OCI-LY7 (cell line): ENCODE measurements at regions not wholly inside any gene's neighbourhood (a gene's known extent, or its start where the extent isn't known, plus 50 kb on each side); places are given as distances from the start of the nearest gene placed in this dataset.

Experiments
- BruUV-seq: library from RNA; stranded (reverse); fragments of 400-500 nt; replicated peaks from 2 replicates; lab custom pipeline; 2021; lab: Mats Ljungman, UMichigan
- CTCF ChIA-PET: fragments of 300-600 bp; sonication (Branson Sonifier 250); formaldehyde crosslinking; loops from one replicate; lab custom pipeline; 2022; ENCODE audit warnings: antibody characterized with exemption; ENCODE audit not compliant: unreplicated experiment; lab: Charles Lee
- POLR2A ChIA-PET: fragments of 300-600 bp; sonication (Branson Sonifier 250); formaldehyde crosslinking; loops from one replicate; lab custom pipeline; 2022; ENCODE audit warnings: antibody characterized with exemption; lab: Charles Lee
- DNase-seq: peaks from one replicate; pipeline ENCODE4 v3.0.0-alpha.2; 2015; ENCODE audit warnings: low spot score
- H2AFZ ChIP-seq: fragments of 200-600 bp; sonication (generic), shearing (Covaris generic); 2 replicates; pipeline ENCODE4 v1.6.1; 2014; ENCODE audit warnings: mild to moderate bottlenecking, antibody characterized with exemption, low read length, moderate library complexity
- H3K27ac ChIP-seq: fragments of 200-600 bp; sonication (generic); 2 replicates; pipeline ENCODE4 v1.5.1; 2014; ENCODE audit warnings: mixed run types, low read depth, mild to moderate bottlenecking, moderate library complexity, low read length, inconsistent platforms; ENCODE audit not compliant: poor library complexity, severe bottlenecking
- H3K36me3 ChIP-seq: fragments of 200-600 bp; sonication (generic); 2 replicates; pipeline ENCODE4 v1.6.1; 2014; ENCODE audit warnings: mild to moderate bottlenecking, antibody characterized with exemption, low read length, moderate library complexity, mixed read lengths; ENCODE audit not compliant: insufficient read depth
- H3K4me1 ChIP-seq: fragments of 200-600 bp; sonication (generic); 2 replicates; pipeline ENCODE4 v1.5.1; 2014; ENCODE audit warnings: mild to moderate bottlenecking, low read length; ENCODE audit not compliant: insufficient read depth, poor library complexity, severe bottlenecking
- H3K4me2 ChIP-seq: fragments of 200-600 bp; sonication (generic); 2 replicates; pipeline ENCODE4 v1.6.1; 2014; ENCODE audit warnings: mild to moderate bottlenecking, low read length
- H3K4me3 ChIP-seq: fragments of 200-600 bp; sonication (generic); 2 replicates; pipeline ENCODE4 v1.5.1; 2014; ENCODE audit warnings: mild to moderate bottlenecking, low read depth, low read length; ENCODE audit not compliant: poor library complexity, severe bottlenecking
- H3K79me2 ChIP-seq: fragments of 200-600 bp; sonication (generic); 2 replicates; pipeline ENCODE4 v1.6.1; 2016; ENCODE audit warnings: low read depth, mild to moderate bottlenecking, low read length, moderate library complexity, mixed read lengths; ENCODE audit not compliant: insufficient read depth
- H3K9me2 ChIP-seq: fragments of 200-600 bp; sonication (generic); 2 replicates; pipeline ENCODE4 v1.6.1; 2016; ENCODE audit warnings: mild to moderate bottlenecking, low read length, mixed read lengths; ENCODE audit not compliant: insufficient read depth
- H3K9me3 ChIP-seq: fragments of 200-600 bp; sonication (generic); 2 replicates; pipeline ENCODE4 v1.6.1; 2014; ENCODE audit warnings: mild to moderate bottlenecking, mixed run types, low read length, mixed read lengths
- H4K20me1 ChIP-seq: fragments of 200-600 bp; sonication (generic); 2 replicates; pipeline ENCODE4 v1.6.1; 2014; ENCODE audit warnings: mild to moderate bottlenecking, antibody characterized with exemption, low read length, moderate library complexity, mixed read lengths; ENCODE audit not compliant: insufficient read depth
- EZH2phosphoT487 ChIP-seq: fragments of 200-600 bp; sonication (generic); IDR thresholded peaks from 2 replicates; pipeline ENCODE4 v1.6.1; 2018; ENCODE audit warnings: low read depth, borderline replicate concordance, mild to moderate bottlenecking, mixed run types, antibody characterized with exemption, low read length, moderate library complexity, mixed read lengths
- intact Hi-C: fragments of 100-400 bp; cut with micrococcal nuclease; formaldehyde crosslinking; loops from one replicate; pipeline ENCODE4 v1.10.0; 2022; ENCODE audit not compliant: unreplicated experiment
- TF ChIP-seq, protein P1 (sequence below): fragments of 200-600 bp; sonication (generic); conservative IDR thresholded peaks from 2 replicates; pipeline ENCODE4 v1.5.1; 2014; ENCODE audit warnings: mild to moderate bottlenecking, antibody characterized with exemption, low read length, moderate library complexity, mixed read lengths

DNA sequence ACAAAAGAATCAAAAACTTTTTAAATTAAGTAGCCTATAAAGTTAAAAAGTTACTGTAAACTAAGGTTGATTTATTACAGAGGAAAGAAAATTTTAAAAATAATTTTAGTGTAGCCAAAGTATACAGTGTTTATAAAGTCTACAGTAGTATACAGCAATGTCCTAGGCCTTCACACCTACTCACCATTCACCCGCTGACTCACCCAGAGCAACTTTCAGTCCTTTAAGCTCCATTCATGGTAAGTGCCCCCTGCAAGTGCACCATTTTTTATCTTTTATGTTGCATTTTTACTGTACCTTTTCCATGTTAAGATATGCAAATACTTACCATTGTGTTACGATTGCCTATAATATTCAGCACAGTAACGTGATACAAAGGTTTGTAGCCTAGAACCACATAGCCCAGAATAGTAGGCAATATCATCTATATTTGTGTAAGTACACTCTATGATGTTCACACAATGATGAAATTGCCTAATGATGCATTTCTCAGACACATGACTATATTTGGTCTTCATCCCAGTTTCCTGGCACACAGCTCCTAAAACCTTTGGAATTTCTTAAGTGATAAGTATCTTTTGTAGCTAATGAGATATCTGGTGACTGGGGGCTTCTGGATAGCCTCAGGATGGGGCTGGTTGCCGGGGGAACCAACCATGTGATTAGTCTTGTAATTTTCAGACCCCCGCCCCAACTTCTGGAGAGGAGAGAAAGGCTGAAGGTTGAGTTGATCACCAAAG, 111.0 kb downstream of the MRPL14 start:
- CTCF ChIA-PET, result no interaction called here
- Histone ChIP-seq H3K4me1 (no peaks in the 10 kb centered on the region), H3K9me3 (no peaks in the 10 kb centered on the region), H3K4me2 (no peak overlapping the region), H3K27ac (no peak overlapping the region), H2AFZ (no peak overlapping the region), H4K20me1 (no peaks in the 10 kb centered on the region), H3K9me2 (no peaks in the 10 kb centered on the region), H3K36me3 (no peaks in the 10 kb centered on the region), H3K4me3 (no peak overlapping the region), H3K79me2 (no peaks in the 10 kb centered on the region)
- no TSS peak for BruUV-seq
- no peak for TF ChIP-seq EZH2phosphoT487
- TF ChIP-seq, protein P1, sequence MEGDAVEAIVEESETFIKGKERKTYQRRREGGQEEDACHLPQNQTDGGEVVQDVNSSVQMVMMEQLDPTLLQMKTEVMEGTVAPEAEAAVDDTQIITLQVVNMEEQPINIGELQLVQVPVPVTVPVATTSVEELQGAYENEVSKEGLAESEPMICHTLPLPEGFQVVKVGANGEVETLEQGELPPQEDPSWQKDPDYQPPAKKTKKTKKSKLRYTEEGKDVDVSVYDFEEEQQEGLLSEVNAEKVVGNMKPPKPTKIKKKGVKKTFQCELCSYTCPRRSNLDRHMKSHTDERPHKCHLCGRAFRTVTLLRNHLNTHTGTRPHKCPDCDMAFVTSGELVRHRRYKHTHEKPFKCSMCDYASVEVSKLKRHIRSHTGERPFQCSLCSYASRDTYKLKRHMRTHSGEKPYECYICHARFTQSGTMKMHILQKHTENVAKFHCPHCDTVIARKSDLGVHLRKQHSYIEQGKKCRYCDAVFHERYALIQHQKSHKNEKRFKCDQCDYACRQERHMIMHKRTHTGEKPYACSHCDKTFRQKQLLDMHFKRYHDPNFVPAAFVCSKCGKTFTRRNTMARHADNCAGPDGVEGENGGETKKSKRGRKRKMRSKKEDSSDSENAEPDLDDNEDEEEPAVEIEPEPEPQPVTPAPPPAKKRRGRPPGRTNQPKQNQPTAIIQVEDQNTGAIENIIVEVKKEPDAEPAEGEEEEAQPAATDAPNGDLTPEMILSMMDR, result no peak
- DNase-seq, result no peak
- POLR2A ChIA-PET, result interaction anchor here (0.6 to 0.7 kb wide), 2 partner anchors 208 to 331 kb away, joined by 4 to 6 read pairs; no protein-coding TSS in a partner anchor
- intact Hi-C loops, result no loop called here

DNA sequence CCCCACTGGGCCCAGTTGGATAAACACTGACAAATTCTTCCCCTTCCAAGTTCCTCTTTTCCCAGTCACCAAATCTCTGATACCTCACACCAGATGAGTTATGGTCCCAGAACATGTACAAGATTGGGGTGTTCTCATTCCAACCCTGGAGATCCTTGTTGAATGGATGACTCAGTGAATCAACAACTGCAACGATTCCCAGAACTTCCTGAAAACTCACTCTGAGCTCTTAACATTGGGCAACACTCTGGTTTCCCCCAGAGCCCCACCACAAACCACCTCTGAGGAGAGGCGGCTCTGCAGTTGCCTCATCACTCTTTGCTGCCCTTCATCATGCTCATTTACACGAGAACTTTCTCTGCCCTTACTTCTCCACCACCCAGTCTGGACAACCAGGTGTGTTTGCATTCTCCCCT, 115.2 kb downstream of the MRPL14 start:
- BruUV-seq, result no TSS peak
- no peak for DNase-seq
- H3K27ac ChIP-seq, result no peak overlapping the region
- no peak overlapping the region for H2AFZ ChIP-seq
- no peak overlapping the region for H3K4me3 ChIP-seq
- H3K36me3 ChIP-seq, result no peaks in the 10 kb centered on the region
- CTCF ChIA-PET, result no interaction called here
- no peaks in the 10 kb centered on the region for H4K20me1 ChIP-seq
- TF ChIP-seq EZH2phosphoT487, result no peak
- TF ChIP-seq, protein P1, result no peak
- no peaks in the 10 kb centered on the region for H3K79me2 ChIP-seq
- no peaks in the 10 kb centered on the region for H3K9me2 ChIP-seq
- H3K4me1 ChIP-seq, result no peaks in the 10 kb centered on the region
- no peak overlapping the region for H3K4me2 ChIP-seq
- POLR2A ChIA-PET, result no interaction called here
- intact Hi-C loops, result no loop called here
- H3K9me3 ChIP-seq, result no peaks in the 10 kb centered on the region

DNA sequence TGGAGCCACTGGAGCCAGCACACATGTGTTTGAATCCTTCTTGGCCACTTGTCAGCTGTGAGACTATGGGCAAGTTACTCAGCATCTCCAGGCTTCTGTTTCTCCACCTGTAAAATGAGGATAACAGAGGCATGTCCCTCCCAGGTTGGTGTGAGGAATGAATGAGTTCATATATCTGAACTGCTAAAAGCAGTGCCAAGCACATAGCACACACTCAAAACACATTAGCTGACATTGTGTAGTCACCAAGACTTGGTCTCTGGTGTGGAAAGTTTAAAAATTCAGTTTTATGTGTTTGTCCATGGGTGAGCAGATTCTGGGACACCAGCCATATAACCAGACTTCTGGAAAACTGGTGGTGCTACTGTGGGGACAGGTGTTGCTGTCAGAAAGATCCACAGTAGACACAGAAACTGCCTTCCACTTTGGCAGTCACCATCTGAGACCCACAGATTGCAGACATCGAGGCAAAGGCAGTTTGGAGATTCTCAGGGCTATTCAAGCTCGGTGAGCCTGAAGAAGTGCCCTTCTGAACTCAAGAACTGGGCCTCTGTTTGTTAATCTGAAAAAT, 115.8 kb downstream of the MRPL14 start:
- H3K9me3 ChIP-seq, result no peaks in the 10 kb centered on the region
- no peak for DNase-seq
- TF ChIP-seq EZH2phosphoT487, result no peak
- TF ChIP-seq, protein P1, result no peak
- no peaks in the 10 kb centered on the region for H3K36me3 ChIP-seq
- CTCF ChIA-PET, result no interaction called here
- H3K4me1 ChIP-seq, result no peaks in the 10 kb centered on the region
- no peak overlapping the region for H3K27ac ChIP-seq
- H3K4me2 ChIP-seq, result no peak overlapping the region
- no peak overlapping the region for H3K4me3 ChIP-seq
- no peak overlapping the region for H2AFZ ChIP-seq
- intact Hi-C loops, result no loop called here
- no TSS peak for BruUV-seq
- H4K20me1 ChIP-seq, result no peaks in the 10 kb centered on the region
- POLR2A ChIA-PET, result no interaction called here
- H3K9me2 ChIP-seq, result no peaks in the 10 kb centered on the region
- no peaks in the 10 kb centered on the region for H3K79me2 ChIP-seq
